Embryonic facial prominence (tissue), 1 donor: ENCODE measurements at regions not wholly inside any gene's neighbourhood (a gene's known extent, or its start where the extent isn't known, plus 50 kb on each side); places are given as distances from the start of the nearest gene placed in this dataset.
"Not testable (repeated sequence)": the region's sequence is repeated elsewhere in the genome, so short reads cannot be mapped to it uniquely, and the experiment has no call there.

ENCODE experiments used
- DNase-seq: peaks from one replicate; pipeline ENCODE4 v3.0.0-alpha.2; 2016; ENCODE audit errors: extremely low spot score

GRCh38 chr1:72530646-72531045, 248.3 kb upstream of the NEGR1 start:
- DNase-seq = no peak

GRCh38 chr1:72526926-72527325, 244.6 kb upstream of the NEGR1 start:
- no peak for DNase-seq

- DNase-seq = no peak
These were observed 241.7 kb upstream of the NEGR1 start for GRCh38 chr1:72524021-72524420.

GRCh38 chr1:72521659-72522058, 239.3 kb upstream of the NEGR1 start:
- DNase-seq = no peak

- DNase-seq = no peak
These were observed 234.5 kb upstream of the NEGR1 start for GRCh38 chr1:72516826-72517225.

- no peak for DNase-seq
These were observed 233.9 kb upstream of the NEGR1 start for GRCh38 chr1:72516264-72516663.

- DNase-seq = no peak
These were observed 216.0 kb upstream of the NEGR1 start for GRCh38 chr1:72498371-72498770.

GRCh38 chr1:72489801-72490200, 207.5 kb upstream of the NEGR1 start:
- DNase-seq = no peak

GRCh38 chr1:72485801-72486200, 203.5 kb upstream of the NEGR1 start:
- peak; percentile 27 for DNase-seq

- no peak for DNase-seq
These were observed 201.6 kb upstream of the NEGR1 start for GRCh38 chr1:72483846-72484357.

- DNase-seq = no peak
These were observed 200.5 kb upstream of the NEGR1 start for GRCh38 chr1:72482736-72483413.

GRCh38 chr1:72481420-72481970, 199.2 kb upstream of the NEGR1 start:
- DNase-seq = no peak

- no peak for DNase-seq
These were observed 184.0 kb upstream of the NEGR1 start for GRCh38 chr1:72466376-72466775.

GRCh38 chr1:72462186-72462905, 180.0 kb upstream of the NEGR1 start:
- DNase-seq = no peak

- DNase-seq = no peak
These were observed 159.9 kb upstream of the NEGR1 start for GRCh38 chr1:72442262-72442661.

GRCh38 chr1:72439036-72439435, 156.7 kb upstream of the NEGR1 start:
- no peak for DNase-seq

- DNase-seq = no peak
These were observed 155.9 kb upstream of the NEGR1 start for GRCh38 chr1:72438270-72438669.

- no peak for DNase-seq
These were observed 152.7 kb upstream of the NEGR1 start for GRCh38 chr1:72435025-72435424.

- no peak for DNase-seq
These were observed 151.7 kb upstream of the NEGR1 start for GRCh38 chr1:72434070-72434469.

GRCh38 chr1:72433591-72433990, 151.3 kb upstream of the NEGR1 start:
- DNase-seq = no peak

- DNase-seq = no peak
These were observed 150.4 kb upstream of the NEGR1 start for GRCh38 chr1:72432645-72433267.

- DNase-seq = no peak
These were observed 149.5 kb upstream of the NEGR1 start for GRCh38 chr1:72431810-72432209.

- DNase-seq = not testable (repeated sequence)
These were observed 145.9 kb upstream of the NEGR1 start for GRCh38 chr1:72428276-72428675.
